DND-41 (cell line): ENCODE measurements at regions not wholly inside any gene's neighbourhood (a gene's known extent, or its start where the extent isn't known, plus 50 kb on each side); places are given as distances from the start of the nearest gene placed in this dataset.

Experiments used
- EZH2 ChIP-seq: IDR thresholded peaks from 3 replicates; pipeline ENCODE4 v1.6.1; 2012; ENCODE audit warnings: borderline replicate concordance, low read depth, mild to moderate bottlenecking, moderate library complexity, low read length, inconsistent platforms; ENCODE audit not compliant: severe bottlenecking
- TF ChIP-seq, protein P1 (sequence below): IDR thresholded peaks from 2 replicates; pipeline ENCODE4 v1.5.1; 2012; ENCODE audit warnings: borderline replicate concordance, low read length, moderate library complexity, mild to moderate bottlenecking; ENCODE audit not compliant: poor library complexity, severe bottlenecking; ENCODE audit errors: extremely low read depth

DNA sequence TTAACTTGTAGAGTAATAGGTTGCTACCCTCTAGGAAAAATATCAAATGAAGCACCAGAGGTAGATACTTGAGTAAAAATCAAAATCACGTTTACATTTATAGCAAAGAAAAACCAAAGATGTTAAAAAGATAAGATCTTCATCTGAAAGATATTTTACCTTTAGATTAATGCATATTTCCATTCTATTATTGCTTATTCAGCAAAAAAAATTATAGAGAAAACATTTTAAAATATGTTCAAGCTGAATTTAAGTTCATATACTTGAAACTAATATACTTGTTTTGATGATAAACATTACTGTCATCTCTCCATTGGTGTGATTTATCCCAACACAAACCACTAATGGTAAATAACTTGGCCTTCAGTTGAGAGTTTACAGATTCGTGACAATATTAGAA, 422.3 kb downstream of the CAAP1 start:
- TF ChIP-seq, protein P1, sequence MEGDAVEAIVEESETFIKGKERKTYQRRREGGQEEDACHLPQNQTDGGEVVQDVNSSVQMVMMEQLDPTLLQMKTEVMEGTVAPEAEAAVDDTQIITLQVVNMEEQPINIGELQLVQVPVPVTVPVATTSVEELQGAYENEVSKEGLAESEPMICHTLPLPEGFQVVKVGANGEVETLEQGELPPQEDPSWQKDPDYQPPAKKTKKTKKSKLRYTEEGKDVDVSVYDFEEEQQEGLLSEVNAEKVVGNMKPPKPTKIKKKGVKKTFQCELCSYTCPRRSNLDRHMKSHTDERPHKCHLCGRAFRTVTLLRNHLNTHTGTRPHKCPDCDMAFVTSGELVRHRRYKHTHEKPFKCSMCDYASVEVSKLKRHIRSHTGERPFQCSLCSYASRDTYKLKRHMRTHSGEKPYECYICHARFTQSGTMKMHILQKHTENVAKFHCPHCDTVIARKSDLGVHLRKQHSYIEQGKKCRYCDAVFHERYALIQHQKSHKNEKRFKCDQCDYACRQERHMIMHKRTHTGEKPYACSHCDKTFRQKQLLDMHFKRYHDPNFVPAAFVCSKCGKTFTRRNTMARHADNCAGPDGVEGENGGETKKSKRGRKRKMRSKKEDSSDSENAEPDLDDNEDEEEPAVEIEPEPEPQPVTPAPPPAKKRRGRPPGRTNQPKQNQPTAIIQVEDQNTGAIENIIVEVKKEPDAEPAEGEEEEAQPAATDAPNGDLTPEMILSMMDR: no peak
- no peak for TF ChIP-seq EZH2
